ENCODE measurements at regions not wholly inside any gene's neighbourhood (a gene's known extent, or its start where the extent isn't known, plus 50 kb on each side); places are given as distances from the start of the nearest gene placed in this dataset.
"Not testable (repeated sequence)": the region's sequence is repeated elsewhere in the genome, so short reads cannot be mapped to it uniquely, and the experiment has no call there.

DNA sequence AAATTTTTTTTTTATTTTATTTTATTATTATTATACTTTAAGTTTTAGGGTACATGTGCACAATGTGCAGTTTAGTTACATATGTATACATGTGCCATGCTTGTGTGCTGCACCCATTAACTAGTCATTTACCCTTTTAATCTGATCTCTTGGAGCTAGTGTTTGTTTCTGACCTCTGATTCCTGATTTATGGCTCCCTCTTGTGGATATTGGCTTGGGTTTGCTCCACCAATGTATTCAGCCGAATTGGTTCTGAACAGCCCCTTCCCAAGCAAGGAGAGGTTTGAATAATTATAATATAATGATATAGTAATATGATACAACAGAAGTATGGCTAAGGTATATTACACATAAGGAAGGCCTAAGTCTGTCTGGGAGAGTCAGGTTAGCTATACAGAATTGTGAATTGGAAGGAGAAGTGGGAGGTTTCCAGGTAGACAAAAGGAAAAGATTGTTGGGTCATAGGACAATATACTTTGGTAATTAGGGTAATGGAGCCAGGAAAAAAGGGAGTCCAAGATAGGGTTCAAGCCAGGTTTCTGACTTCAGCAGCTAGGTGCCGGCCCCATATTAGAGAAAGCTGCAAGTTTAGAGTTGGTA is 53.1 kb upstream of the HMCN1 start:
- FAIRE-seq: peak; percentile 88

DNA sequence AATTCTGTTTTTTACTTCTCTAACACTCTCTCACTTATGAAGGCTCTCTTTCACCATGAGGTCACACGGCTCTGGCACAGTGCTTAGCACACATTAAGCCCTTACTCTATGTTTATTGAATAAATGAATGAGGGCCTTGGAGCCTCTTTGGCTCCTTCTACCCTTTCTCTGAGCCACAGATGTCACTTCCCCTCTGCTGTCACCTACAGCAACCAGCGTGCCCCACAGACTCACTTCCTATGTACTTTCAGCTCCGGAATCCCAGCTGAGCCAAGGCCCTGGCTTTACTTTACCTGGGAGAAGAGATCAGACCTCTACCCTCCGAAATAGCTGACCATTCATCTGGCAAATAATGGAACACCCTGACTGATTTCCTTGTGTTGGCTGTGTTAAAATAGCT is 53.7 kb upstream of the HMCN1 start:
- FAIRE-seq: no peak

DNA sequence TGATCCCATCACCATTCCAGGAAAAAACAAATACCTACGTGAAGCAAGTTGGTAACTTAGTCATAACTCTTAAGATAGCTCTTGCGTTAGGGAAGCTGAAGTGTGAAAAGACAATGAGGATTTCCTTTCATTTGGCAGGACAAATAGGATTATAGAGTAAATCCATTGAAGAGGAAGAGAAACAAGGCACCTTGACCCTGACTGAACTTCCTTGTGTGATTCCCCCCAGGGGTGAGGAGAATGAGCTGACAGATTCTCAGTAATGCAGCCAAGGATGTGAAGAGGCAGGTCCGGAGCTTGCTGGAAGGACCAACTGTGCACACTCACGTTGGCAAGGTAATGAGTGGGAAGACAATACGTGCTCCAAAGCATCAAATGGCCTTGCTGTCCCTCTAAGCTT is 55.0 kb upstream of the HMCN1 start:
- FAIRE-seq: peak; percentile 91

DNA sequence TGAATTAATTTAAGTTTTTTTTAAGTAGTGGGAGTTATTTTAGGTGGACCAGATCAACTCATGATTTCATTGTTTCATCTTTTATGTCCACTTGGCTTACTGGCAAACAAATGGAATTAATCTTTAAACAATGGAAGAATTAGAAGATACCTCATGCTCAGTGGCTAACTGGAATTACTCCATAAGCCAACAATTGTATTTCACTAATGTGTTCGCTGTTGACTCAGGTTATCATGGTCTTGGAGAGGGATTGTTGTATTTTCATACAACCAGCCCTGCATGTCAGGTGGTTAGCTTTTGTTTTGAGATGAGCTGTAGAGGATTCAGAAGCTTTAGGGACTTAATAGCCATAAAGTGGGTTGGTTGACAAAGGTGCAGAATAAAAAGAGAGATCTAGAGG is 57.2 kb upstream of the HMCN1 start:
- FAIRE-seq: no peak

DNA sequence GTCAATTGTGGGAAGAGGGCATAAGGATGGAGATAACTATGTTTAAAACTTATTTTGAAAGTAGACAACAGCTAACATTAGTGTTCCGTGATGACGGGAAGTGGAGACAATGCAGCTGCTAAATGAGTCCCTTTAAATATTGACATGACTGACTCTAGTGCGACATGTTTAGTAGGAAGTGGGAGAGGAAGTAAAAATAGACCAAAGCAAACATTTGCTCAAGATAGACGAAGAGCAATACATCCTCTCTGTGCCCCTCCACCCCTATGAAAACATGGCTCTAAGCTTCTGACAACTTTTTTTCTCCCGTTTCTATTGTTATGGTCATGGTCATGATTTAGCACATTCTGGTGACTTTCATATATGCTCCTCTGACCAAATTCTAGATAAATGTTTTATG is 60.0 kb upstream of the HMCN1 start:
- FAIRE-seq: no peak

DNA sequence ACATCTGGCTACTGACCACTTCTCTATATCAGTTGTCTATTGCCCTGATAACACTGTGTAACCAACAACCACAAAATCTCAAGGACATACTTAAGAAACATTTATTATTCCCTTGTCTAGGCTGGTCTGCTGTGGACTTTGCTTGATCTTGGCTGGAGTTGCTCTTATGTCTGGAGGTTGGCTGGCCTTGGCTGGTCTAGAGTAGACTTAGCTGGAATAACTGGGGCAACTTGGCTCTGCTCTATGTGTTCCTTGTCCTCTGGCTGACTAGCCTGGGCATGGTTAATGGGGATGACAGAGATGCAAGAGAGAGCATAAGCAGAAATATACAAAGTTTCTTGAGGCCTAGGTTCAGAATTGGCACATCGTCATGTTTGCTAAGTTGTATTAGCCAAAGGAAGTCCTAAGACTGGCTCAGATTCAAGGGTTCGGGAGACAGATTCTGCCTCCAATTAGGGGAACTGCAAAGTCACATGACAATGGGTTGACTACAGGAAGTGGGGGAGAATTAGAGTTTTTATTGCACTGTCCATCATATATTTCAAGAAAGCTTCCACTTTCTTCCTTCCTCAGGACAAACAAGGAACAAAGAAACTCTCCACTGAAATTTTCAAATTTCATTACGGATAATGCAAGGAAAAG is 61.4 kb upstream of the HMCN1 start:
- no peak for FAIRE-seq

DNA sequence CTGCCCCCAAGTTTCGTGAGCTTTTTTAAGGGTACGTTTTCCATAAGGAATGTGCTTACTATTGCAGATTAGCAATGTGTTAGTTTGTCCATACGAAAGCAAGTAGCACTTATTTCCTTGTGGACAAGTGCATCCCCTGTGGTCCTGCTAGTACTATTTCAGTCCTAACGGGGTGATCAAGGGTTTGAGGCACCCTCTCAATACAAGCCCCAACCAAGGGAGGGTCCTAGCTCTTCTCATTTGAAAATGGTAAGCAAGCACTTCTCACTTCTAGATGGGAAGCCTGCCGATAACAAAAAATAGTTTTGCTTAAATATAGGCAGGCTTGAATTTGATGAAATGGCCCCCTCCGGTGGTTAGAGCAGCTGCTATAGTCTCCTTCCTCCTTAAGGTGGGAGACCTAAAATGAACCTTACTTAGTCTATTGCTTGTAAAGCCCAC is 64.0 kb upstream of the HMCN1 start:
- FAIRE-seq: peak; percentile 19

DNA sequence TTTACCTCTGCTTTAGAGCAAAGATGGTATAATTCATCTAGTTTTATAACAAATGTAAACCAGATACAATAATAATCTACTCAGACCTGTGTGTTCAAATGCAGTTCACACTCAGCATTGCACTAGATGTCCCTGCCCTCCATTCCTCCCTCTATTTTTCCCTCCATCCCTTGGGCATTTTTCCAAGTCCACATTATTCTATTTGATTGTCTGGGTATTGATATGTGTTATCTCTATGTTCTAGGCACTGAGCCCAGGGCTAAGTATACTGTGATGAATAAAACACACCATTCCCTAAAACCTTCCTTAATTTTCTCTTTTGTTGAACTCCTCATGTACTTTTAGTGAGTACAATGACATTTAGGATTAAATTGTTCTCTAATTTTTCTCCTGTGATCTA is 66.2 kb upstream of the HMCN1 start:
- FAIRE-seq: no peak

DNA sequence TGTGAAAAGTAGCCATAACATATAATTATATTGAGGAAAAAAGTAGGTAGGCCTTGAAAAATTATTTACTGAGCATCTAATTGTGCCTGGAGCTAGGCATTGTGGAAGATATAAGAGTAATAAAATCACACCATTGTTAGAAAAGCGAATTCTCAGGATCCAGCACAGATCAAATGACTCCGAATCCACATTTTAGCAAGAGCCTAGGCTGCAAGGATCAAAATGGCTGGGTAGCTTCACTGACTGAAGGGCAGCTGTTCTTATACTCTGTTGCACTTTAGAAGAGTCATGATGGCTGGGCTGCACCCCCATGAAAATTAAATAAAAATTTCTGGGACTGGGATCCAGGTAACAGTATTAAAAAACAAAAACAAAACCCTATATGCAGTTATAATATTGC is 67.6 kb upstream of the HMCN1 start:
- FAIRE-seq: no peak

DNA sequence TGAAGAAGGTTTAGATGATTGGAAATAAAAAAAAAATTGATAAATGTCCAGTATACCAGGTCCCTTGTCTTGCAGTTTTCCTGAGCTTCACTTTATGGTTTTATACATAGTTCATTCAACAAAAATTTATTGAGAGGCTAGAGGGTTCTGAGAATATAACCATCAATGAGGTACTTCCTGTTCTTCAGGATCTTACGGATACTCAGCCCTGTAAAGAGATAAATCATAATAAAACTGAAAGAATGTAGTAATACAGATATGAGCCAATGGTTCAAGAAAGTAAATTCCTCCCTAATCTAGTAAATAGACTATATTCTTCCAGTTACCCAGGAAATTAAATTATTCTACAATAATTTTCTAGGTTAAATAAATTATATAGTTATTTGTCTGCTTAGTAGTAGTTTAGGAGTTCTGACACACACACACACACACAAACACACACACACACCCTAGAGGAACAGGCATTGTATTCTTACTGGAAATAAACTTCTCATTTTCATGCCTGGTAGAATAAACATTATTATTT is 70.4 kb upstream of the HMCN1 start:
- no peak for FAIRE-seq

DNA sequence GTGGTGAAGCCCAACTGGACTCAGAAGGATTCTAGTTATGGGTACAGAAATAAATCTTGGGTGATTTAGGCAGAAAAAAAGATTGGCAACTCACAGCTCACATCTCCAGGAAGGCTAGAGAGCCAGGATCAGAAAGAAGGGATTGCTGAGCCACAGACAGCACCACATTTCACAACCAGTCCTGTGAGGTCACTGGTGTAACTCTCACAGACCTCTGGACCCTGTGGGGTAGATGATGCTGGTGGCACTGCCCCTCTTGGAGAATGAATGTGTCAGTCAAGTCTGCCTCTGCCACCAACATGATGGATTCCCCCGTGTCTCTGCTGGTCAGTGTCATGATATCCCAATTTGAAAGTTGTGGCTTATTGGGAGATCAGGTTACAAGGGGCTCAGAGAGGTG is 70.9 kb upstream of the HMCN1 start:
- FAIRE-seq: no peak

DNA sequence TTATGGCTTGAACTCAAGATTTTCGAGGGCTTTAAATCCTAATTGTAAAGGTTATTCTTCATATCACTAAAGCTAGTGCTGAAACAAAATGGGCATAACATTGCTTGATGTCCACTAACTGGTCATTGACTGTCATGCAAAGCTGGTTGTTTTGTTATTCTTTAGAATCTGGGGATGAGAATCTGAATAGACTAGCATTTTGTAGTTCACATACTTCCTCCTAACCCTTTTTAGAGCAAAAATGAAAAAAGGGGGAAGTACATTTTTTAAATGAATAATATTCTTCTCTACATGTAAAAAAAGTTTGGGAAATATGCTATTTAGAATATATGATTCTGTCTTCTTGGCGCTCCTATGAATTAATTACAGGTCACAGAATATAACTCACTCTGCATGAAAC is 72.2 kb upstream of the HMCN1 start:
- no peak for FAIRE-seq

DNA sequence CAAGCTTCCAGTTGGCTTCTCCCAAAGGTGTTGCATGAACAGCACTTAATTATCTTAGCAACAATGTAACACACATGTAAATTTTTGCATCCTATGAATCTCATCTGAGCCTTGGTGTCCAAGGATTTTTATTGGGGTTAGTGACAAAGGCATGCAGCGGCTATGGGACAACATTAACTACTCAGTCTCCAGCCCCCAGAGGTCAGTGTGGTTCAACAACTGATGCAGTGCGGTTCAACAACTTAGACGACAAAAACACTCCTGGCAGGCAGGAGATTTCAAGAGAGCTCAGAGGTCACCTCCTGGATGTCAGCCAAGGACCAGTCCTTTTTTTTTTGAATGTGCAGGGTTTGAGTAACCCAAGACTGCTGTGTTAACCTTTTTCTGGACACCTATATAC is 77.5 kb upstream of the HMCN1 start:
- no peak for FAIRE-seq

DNA sequence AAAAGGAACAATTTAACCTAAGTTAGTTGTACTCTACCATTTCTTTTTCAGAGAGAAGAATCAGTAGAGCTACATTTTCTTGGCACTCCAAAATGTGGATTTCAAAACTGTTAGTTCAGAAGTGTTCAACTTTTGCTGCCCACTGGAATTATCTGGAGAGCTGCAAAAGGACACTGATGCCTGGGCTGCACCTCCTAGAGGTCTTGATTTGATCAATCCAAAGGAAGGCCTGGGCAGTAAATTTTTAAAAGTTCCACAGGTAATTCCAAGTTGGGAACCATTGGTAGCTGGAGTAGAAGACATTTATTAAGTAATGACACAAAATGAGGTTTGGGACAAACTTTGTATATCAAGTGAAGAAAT is 79.3 kb upstream of the HMCN1 start:
- FAIRE-seq: no peak

DNA sequence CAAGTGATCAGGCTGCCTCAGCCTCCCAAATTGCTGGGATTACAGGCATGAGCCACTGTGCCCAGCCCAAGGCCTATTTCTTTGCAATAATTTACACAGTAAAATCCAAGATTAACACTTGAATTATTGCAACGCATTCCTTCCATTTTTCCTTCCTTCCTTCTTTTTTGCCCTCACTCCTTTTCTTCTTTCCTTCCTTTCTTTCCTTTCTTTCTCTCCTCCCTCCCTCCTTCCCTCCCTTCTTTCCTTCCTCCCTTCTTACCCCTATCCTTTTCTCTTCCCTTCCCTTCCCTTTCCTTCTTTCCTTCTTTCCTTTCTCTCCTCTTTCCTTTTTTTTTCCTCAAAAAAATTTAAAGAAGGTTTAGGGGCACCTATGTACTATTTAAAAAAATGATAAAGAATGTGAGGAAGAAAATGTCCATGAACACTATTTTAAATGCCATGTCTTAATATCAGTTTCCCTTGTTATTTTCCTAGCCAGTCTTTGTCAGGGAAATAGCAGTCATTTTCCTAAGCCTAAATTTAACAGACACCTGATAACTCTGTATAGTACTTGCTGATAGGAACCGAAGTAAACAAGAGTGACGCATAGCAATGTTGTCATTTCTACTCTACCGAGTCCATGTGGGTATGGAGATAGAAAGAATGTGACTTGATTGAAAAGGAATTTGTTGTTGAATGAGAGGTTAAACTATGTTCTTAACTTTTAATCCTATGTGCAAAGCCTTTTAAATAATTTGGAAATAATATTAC is 79.8 kb upstream of the HMCN1 start:
- peak; percentile 57 for FAIRE-seq

DNA sequence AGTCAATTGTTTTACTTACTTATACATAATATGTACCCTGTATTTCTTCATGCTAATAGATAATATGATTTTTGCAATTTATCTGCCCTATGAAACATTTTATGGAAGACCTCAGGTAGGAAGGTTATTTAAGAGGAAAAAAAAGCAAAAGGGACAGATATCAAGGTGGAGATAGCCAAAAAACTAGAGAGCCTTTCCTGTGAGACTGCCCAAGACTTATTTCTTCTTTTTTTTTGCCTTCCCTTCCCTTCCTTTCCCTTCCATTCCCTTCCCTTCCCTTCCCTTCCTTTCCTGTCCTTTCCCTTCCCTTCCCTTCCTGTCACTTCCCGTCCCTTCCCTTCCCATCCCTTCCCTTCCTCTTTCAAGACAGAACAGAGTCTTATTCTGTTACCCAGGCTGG is 80.6 kb upstream of the HMCN1 start:
- no peak for FAIRE-seq

DNA sequence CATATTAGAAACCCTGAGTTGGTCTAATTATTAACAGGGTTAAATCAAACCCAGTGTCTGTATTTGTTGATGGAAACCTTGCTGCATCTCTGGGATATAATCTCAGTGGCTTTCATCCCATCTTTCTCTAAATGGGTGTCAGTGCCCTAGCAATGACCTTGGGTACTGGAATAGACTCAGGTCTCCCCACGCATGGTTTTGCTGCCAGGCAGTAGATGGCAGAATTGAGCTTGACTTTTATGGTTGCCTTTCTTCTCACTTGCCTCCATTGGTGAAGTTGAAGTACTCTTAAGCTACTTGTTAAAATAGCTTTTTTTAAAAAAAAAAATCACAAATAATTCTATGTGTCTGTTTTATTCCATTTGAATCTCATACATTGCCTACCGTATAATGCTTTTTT is 81.8 kb upstream of the HMCN1 start:
- peak; percentile 87 for FAIRE-seq

DNA sequence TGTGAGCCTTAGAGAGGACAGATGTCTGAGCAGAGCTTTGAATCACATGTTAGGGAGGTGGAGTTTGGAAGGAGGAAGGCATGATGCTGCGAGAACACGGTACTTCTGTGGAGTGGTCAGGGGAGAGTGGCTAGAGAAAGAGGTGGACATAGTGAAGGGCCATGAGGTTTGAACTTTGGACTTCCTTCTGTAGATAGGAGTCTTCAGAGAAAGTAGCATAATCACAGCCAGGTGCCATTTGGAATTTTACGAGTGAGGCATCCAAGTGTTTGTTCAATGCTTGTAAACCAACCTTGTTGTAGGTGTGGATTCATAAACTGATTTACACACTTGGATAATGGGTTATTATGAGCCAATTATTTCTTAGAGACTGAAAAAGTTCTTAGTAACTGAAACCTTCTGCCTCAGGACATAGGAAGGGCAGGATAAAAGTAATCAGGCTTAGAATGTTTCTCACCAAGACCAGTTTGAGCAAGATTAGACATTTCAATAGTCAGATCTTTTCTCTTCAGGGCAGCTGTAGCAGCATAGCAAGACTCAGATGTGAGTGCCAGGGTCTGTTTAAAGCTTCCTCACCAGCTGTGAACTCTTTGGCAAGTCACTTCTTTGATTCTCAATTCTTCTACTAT is 83.5 kb upstream of the HMCN1 start:
- FAIRE-seq: no peak

DNA sequence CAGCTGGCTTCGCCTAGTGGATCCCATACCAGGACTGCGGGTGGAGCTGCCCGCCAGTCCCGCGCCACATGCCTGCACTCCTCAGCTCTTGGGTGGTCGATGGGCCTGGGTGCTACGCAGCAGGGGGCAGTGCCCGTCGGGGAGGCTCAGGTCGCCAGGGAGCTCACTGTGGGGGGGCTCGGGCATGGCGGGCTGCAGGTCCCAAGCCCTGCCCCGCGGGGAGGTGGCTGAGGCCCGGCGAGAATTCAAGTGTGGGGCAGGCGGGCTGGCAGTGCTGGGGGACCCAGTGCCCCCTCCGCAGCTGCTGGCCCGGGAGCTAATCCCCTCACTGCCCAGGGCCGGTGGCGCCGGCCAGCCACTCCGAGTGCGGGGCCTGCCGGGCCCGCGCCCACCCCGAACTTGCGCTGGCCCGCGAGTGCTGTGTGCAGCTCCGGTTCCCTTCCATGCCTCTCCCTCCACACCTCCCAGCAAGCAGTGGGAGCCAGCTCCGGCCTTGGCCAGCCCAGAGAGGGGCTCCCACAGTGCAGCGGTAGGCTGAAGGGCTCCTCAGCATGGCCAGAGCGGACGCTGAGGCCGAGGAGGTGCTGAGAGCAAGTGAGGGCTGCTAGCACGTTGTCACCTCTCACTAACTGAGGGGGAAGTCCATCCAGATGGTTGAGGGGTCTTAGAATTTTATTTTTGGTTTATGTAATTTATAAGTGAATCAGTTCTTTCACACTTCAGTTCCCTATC is 85.2 kb upstream of the HMCN1 start:
- no peak for FAIRE-seq

DNA sequence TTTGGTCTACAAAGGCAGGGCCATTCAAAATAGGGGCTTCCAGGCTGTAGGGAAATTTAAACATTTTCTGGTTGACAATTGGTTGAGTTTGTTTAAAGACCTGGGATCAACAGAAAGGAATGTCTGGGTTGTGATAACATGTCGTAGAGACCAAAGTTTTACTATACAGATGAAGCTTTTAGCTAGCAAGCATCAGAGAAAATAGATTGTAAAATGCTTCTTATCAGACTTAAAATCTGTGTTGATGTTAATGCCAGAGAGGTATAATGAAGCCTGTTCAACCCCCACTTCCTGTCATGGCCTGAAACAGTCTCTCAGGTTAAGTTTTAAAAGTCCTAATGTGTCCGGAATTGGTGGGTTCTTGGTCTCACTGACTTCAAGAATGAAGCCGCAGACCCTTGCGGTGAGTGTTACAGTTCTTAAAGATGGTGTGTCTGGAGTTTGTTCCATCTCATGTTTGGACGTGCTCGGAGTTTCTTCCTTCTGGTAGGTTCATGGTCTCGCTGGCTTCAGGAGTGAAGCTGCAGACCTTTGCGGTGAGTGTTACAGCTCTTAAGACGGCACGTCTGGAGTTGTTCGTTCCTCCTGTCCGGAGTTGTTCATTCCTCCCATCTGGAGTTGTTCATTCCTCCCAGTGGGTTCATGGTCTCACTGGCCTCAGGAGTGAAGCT is 86.5 kb upstream of the HMCN1 start:
- FAIRE-seq: not testable (repeated sequence)

DNA sequence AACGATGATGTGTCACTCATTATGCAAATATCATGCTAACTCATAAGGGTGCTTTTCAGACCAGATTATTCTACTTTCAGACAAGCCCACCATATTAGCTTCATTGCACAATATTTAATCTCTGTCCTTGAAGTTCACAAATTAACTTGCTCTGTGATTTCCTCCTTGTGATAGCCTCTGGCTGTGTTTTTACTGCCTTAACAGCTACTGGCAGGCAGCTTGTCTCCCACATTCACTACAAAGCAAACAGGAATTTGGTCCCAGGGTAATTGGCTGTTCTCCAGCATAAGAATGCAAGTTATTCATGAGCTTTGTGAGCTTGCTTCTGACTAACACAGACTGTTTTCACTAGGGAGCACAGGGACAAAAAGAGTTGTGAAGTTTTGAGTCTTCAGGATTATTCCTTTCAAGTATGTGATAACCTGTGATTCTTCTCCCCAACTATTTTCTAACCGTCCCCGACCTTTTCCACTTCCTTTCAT is 87.9 kb upstream of the HMCN1 start:
- peak; percentile 99 for FAIRE-seq

DNA sequence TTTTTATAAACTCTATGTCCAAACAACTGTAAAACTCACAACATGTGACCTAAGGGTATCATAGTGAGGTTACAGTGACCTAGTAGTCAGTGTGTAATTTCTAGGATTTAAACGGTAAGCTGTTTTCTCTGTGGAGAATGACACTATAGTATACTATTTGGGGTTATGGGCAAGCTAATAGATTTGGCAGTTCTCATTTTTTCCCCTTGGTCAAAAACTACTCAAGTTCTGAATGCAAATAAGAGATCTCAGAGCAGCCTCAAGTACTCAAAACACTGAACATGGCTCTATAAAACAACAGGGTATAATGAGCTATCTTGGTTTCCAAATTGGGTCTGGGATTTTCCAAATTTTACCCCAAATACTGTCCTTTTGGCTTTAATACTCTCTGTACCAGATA is 88.5 kb upstream of the HMCN1 start:
- no peak for FAIRE-seq
